ENCODE measurements at regions not wholly inside any gene's neighbourhood (a gene's known extent, or its start where the extent isn't known, plus 50 kb on each side); places are given as distances from the start of the nearest gene placed in this dataset.

DNA sequence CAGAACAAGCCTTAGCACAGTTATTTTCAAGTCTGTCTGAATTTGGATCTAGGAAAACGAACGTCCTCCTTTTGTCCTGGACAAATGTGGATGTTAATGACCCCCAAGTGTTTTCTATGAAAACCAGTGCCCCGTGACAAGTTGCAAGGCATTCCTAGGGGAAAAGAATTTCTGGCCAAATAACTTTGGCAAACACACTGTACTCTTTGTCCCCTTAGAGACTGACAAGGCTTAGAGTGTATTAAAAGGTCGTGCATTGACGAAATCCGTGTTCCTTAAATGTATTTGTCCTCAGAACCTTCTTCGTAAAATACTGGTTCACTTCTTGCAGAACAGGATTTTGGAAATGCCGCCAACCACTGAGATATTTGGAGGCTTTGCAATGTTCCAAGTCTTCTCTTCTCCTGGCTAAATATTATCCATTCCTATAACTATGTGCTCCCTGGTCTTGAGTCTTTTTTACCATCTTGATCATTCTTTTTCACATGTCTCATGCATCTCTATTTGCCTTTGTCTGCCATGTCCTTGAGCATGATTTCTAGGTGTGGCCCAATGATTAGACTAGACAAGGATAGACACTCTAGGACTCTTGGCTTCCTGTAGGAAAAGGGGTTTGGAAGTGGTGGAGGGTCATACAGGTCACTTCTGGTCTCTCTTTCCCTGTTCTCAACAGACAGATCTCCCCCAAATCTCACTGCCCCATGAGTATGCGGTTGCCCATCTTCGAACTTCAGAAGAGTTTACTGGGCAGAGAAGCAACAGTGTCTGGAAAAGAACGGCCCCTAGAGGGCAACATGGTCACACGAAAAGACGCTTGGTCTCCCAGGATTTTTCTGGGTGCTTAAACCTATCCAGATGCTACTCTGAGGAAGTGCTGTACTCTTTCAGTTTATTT is 117.5 kb downstream of the EDEM1 start:
- DNase-seq (ENCODE audit: low read depth in 2 of 2) = peak; percentile 16 to 32

DNA sequence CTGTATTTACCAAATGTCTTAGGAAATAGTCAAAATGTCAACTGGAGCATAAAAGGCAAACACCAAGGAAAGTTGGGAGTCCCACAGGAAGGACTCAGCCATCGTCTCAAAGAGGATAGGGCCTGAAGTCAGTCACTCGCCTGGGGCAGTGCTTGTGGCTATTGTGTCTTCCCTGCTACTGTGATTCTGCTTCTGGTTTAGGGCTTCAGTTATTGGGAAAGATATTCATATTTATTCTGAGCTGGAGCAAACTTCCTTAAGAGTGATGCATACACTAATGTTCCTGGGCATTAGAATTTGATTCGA is 118.1 kb downstream of the EDEM1 start:
- DNase-seq (ENCODE audit: low read depth in 2 of 2) = no peak

DNA sequence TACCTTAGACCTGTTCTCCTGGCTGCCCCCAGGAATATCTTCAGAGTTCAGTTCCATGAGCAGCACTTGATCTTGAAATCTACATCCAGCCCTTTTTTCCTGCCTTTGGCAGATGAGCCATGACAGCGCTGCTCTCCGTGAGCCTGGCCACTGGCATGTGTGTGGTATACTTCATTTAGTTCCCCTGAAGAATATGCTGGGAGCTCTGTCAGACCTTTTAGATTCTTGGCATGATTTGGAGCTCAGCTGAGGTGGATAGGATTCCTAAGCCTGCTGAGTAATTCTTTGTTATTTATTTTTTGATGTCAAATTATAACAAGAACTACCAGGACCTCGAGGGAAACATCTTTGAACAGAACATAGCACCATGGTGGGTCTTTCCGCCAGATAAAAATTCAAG is 121.7 kb downstream of the EDEM1 start:
- DNase-seq (ENCODE audit: low read depth in 2 of 2) = no peak

GRCh38 chr3:5309602-5310001 is 122.1 kb downstream of the EDEM1 start:
- no peak for DNase-seq (ENCODE audit: low read depth in 2 of 2)

DNA sequence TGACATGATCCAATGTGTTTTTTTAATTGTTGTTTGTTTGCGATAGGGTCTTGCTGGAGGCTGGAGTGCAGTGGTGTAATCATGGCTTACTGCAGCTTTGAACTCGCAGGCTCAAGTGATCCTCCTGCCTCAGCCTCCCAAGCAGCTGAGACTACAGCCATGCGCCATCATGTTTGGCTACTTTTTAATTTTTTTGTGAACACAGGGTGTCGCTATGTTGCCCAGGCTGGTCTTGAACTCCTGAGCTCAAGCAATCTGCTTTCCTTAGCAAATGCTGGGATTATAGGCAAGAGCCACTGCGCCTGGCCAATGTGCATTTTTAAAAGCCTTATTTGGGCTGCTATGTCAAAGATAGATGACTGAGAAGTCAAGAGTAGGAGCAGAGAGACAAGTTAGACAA is 123.0 kb downstream of the EDEM1 start:
- DNase-seq (ENCODE audit: low read depth in 2 of 2) = no peak

DNA sequence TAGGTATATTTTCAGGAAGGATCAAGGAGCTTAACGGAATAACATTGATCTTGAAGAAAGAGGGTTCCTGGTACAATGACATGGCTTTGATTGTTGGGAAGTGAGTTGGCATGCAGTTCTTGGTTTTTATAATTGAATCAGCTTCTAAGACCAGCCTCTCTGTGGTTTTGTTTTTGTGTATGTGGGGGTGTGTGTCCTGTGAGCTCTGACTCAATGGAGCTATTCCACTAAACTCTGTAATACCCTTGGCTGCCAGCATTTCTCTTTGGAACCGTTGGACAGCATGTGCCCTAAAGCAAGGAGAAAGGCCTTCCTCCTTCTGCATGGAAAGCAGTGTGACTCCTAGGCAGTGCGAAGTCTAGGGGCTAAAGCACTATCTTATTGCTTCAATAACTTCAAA is 124.8 kb downstream of the EDEM1 start:
- no peak for DNase-seq (ENCODE audit: low read depth in 2 of 2)

DNA sequence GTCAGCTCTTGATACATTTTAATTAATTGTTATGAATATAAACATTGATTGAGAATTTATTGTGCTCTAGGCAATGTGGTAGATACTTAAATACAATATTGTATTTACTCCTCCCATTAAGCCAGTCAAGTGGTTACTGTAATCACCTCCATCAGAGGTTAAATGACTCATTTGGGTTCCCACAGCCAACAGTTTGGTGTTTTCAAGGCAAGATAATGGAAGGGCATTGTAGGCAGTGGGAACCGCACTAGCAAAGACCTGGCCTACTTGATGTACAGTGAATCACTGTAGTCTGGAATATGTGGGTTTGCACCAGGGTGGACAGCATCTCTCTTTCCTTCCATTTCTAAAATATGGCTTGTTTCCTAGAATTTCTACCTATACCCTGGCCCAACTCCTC is 127.4 kb downstream of the EDEM1 start:
- no peak for DNase-seq (ENCODE audit: low read depth in 2 of 2)

DNA sequence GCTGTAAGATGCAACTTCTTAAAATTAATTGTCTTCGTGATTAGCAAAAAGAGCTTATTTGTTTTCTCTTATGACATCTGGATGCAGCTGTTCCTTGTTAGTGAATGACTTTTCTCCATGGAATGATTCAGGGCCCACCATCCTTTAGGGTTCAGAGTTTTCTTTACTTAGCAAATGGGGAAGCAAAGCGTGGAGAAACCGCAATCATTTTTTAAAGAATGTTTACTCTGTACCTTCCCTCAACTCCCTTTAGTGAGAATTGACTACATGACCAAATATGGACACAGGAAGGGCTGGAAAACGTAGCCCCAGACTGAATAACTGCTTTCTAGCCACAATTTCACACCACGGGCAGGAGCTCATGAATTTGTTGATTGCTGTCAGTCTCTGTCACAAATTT is 130.1 kb downstream of the EDEM1 start:
- no peak for DNase-seq (ENCODE audit: low read depth in 2 of 2)

GRCh38 chr3:5319454-5319853 is 131.9 kb downstream of the EDEM1 start:
- no peak for DNase-seq (ENCODE audit: low read depth in 2 of 2)

DNA sequence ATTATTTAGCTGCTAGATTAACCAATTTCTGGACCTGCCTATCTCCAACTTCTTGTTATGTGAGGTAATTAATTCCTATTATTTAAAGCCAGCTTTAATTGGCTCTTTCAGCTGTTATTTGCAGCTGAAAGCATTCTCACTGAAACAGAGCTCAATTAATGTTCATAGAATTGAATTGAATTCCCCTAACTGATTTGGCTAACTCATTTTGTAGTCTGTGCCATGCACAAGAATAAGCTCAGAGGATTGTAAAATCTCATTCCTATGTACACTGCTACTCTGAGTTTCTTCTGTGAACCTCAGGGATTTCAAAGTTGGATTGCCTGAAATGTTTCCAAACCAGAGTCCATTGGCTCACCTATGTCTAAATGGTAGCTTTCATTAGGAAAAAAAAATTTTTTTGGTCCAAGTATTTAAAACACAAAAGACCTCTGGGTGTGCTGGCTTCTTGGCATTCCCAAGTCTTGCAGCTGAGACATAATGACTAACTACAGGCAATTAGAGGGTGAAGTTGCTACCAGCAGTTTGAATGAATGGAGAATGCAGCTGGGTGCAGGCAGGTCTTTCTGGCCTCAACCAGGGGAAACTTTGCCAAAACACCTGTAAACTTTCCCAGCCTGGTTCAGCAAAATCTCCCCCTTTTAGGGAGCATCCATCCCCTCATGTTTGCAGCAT is 134.3 kb downstream of the EDEM1 start:
- no peak for DNase-seq (ENCODE audit: low read depth in 2 of 2)

GRCh38 chr3:5324780-5325179 is 137.3 kb downstream of the EDEM1 start:
- no peak for DNase-seq (ENCODE audit: low read depth in 2 of 2)

GRCh38 chr3:5330152-5330810 is 142.8 kb downstream of the EDEM1 start:
- peak in 1 of 2 donors; percentile 28 for DNase-seq (ENCODE audit: low read depth in 2 of 2)

GRCh38 chr3:5331567-5332269 is 144.2 kb downstream of the EDEM1 start:
- DNase-seq (ENCODE audit: low read depth in 2 of 2) = no peak

DNA sequence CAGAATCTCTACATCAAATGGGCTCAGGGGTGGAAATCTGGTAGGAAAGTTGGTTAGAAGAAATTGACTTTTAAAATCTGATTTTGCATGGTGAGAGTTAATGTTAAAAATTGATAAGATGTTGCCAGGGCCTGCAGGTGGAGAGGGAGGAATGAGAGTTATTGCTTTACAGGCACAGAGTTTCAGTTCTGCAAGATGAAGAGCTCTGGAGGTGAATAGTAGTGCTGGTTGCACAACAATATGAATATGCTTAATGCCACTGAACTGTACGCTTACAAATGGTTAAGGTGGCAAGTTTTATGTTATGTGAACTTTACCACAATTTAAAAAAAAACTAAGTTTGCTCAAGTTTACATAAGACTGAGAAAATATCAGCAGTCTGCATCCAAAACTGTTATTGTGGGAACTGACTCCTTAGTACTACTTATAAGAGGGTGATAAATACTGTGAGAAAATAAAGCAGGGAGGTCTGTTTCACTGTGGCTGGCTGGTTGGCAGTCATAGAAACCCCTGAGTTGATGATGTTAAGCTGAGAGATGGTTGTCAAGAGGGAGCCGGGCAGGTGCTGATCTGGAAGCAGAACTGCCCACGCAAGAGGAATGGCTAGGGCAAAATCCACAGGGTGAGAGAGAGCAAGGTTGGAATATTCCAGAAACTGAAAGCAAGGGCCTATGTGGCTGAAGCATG is 144.9 kb downstream of the EDEM1 start:
- no peak for DNase-seq (ENCODE audit: low read depth in 2 of 2)

DNA sequence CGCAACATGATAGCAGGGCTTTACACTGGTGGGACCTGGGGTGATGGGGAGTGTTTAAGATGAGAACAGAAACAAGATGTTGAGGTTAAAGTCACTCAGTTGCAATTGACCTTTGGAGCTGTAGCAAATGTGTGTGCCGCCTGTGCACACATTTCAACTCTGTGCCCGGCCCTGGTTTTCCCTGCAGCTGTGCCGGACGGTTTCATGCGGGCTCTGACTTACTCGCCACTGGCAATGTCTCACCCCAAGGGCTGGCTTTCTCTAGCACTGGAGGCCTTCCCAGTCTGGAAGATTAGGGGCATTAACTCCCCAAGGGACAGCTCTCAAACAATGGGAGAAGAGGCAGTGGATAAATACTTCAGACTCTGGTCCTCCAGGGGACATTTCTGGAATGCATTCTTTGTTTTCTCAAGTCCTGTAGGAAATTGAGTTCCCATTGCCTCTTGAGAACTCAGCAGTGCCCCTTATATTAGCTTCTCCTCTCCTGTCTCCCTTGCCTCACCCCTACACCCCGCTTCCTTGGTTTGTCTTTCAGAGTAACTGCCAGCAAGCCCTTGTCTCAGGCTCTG is 152.5 kb downstream of the EDEM1 start:
- no peak for DNase-seq (ENCODE audit: low read depth in 2 of 2)

DNA sequence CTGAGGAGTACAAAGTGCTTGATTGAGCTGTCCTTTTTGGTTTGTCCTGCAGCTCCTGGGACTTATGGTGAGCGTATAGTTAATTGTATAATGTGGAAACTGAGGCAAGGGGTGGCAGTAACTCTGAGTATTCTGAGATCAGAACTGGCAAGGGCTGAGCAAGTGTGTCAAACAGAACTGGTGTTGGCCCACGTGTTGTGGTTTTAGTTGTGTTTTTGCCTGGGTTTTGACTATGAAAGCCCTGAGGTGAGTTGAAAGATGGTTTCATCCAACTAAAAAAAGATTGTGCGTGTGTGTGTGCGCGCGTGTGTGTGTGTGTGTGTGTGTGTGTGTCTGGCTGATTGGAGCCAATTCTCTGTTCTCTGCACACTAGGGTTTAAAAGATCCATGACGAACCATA is 154.1 kb downstream of the EDEM1 start:
- no peak for DNase-seq (ENCODE audit: low read depth in 2 of 2)

GRCh38 chr3:5343459-5343858 is 156.0 kb downstream of the EDEM1 start:
- no peak for DNase-seq (ENCODE audit: low read depth in 2 of 2)

GRCh38 chr3:5344707-5345106 is 157.2 kb downstream of the EDEM1 start:
- no peak for DNase-seq (ENCODE audit: low read depth in 2 of 2)

DNA sequence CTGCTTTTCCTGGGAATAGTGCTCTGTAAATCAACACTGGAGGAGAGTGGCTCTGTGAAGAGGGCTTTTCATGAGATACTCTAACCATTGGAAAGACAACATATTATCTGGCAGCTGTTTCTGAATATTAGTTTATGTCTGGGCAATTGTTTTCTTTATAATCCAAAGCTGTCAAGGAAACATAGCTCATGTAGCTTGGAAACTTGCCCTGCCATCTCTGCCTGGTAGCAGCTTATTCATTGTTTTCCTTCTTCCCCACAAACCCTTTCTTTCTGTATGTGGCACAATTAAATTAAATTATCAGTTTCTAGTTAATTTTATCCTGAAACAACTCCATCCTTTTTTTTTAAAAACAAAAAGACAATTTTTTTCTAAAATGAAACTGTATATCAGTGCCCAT is 160.0 kb downstream of the EDEM1 start:
- DNase-seq (ENCODE audit: low read depth in 2 of 2) = no peak

- no peak for DNase-seq (ENCODE audit: low read depth in 2 of 2)
Measured at GRCh38 chr3:5348229-5348902, 160.9 kb downstream of the EDEM1 start.

- no peak for DNase-seq (ENCODE audit: low read depth in 2 of 2)
Measured at GRCh38 chr3:5349343-5349742, 161.8 kb downstream of the EDEM1 start.

Measured in stimulated activated CD4-positive, alpha-beta T cell treated with anti-CD3 and anti-CD28 coated beads, Interleukin-4, amount 100 ng/mL, for 48 hours (primary cell).